Suppressor macrophage treated with lipopolysaccharide for 4 hours (primary cell): ENCODE measurements at regions not wholly inside any gene's neighbourhood (a gene's known extent, or its start where the extent isn't known, plus 50 kb on each side); places are given as distances from the start of the nearest gene placed in this dataset.
"Not testable (repeated sequence)": the region's sequence is repeated elsewhere in the genome, so short reads cannot be mapped to it uniquely, and the experiment has no call there.

ENCODE experiments used
- DNase-seq: peaks from one replicate; pipeline ENCODE4 v3.0.0-alpha.2; 2020

GRCh38 chr5:28415791-28416443 is 1377.5 kb upstream of the CDH9 start:
- DNase-seq: no peak

GRCh38 chr5:28414619-28415018 is 1376.2 kb upstream of the CDH9 start:
- no peak for DNase-seq

GRCh38 chr5:28408651-28409050 is 1370.3 kb upstream of the CDH9 start:
- no peak for DNase-seq

GRCh38 chr5:28408186-28408585 is 1369.8 kb upstream of the CDH9 start:
- DNase-seq: no peak

- DNase-seq: no peak
Observed at GRCh38 chr5:28404363-28405071, 1366.1 kb upstream of the CDH9 start.

GRCh38 chr5:28403846-28404245 is 1365.5 kb upstream of the CDH9 start:
- no peak for DNase-seq

- DNase-seq: no peak
Observed at GRCh38 chr5:28402590-28403301, 1364.4 kb upstream of the CDH9 start.

GRCh38 chr5:28400076-28400475 is 1361.7 kb upstream of the CDH9 start:
- no peak for DNase-seq

GRCh38 chr5:28399211-28399610 is 1360.8 kb upstream of the CDH9 start:
- DNase-seq: no peak

GRCh38 chr5:28398185-28398584 is 1359.8 kb upstream of the CDH9 start:
- no peak for DNase-seq

- no peak for DNase-seq
Observed at GRCh38 chr5:28397502-28397941, 1359.1 kb upstream of the CDH9 start.

- no peak for DNase-seq
Observed at GRCh38 chr5:28391277-28391676, 1352.9 kb upstream of the CDH9 start.

- DNase-seq: no peak
Observed at GRCh38 chr5:28390341-28390740, 1352.0 kb upstream of the CDH9 start.

- DNase-seq: not testable (repeated sequence)
Observed at GRCh38 chr5:28389727-28390126, 1351.3 kb upstream of the CDH9 start.

GRCh38 chr5:28388428-28388827 is 1350.0 kb upstream of the CDH9 start:
- DNase-seq: no peak

GRCh38 chr5:28386712-28387111 is 1348.3 kb upstream of the CDH9 start:
- no peak for DNase-seq

- no peak for DNase-seq
Observed at GRCh38 chr5:28380167-28380566, 1341.8 kb upstream of the CDH9 start.

GRCh38 chr5:28374492-28374967 is 1336.1 kb upstream of the CDH9 start:
- DNase-seq: no peak

- DNase-seq: no peak
Observed at GRCh38 chr5:28370896-28371295, 1332.5 kb upstream of the CDH9 start.

- no peak for DNase-seq
Observed at GRCh38 chr5:28369418-28369817, 1331.0 kb upstream of the CDH9 start.

- no peak for DNase-seq
Observed at GRCh38 chr5:28355831-28356230, 1317.4 kb upstream of the CDH9 start.

GRCh38 chr5:28346696-28347095 is 1308.3 kb upstream of the CDH9 start:
- no peak for DNase-seq

- DNase-seq: peak; percentile 27
Observed at GRCh38 chr5:28344836-28345433, 1306.5 kb upstream of the CDH9 start.
